NT2/D1 (cell line): ENCODE measurements at regions not wholly inside any gene's neighbourhood (a gene's known extent, or its start where the extent isn't known, plus 50 kb on each side); places are given as distances from the start of the nearest gene placed in this dataset.

Experiments used
- YY1 ChIP-seq: IDR thresholded peaks from 2 replicates; pipeline ENCODE4 v1.6.1; 2011; ENCODE audit not compliant: insufficient read length, insufficient read depth
- ZNF274 ChIP-seq: IDR thresholded peaks from 2 replicates; pipeline ENCODE4 v1.6.1; 2011; ENCODE audit warnings: mild to moderate bottlenecking, low read depth, low read length

DNA sequence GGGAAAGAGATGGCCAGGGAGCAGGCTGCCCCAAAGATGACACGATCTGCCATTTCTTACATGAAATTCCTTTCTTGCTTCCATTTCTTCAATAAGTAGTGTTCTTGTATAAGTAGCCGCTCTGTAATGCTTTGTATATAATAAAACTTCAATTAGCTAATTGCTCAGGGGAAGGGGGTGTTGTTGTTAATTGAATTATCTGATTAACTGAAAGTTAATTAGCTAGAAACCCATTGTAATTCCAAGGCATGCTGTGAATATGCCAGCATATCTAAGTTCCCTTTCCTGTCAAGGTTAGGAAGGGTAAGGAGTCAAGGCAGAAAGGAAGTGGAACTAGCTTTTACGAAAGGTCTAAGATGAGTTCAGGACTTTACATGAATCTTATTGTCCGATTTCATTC is 765.9 kb downstream of the TYW1 start:
- TF ChIP-seq YY1 (no peak), ZNF274 (no peak)
